CD4-positive, alpha-beta T cell treated with Interleukin-2 at 100 ng/mL for 4 hours (primary cell): ENCODE measurements at regions not wholly inside any gene's neighbourhood (a gene's known extent, or its start where the extent isn't known, plus 50 kb on each side); places are given as distances from the start of the nearest gene placed in this dataset.

Experiments used
- DNase-seq: peaks from one replicate; pipeline ENCODE4 v3.0.0-alpha.2; 2020; ENCODE audit warnings: low spot score

- peak; percentile 41 for DNase-seq
Measured at GRCh38 chr2:168378960-168379669, 77.0 kb upstream of the CERS6 start.

- DNase-seq = no peak
Measured at GRCh38 chr2:168380500-168380899, 75.6 kb upstream of the CERS6 start.

GRCh38 chr2:168392024-168392423 lies 64.0 kb upstream of the CERS6 start:
- DNase-seq = no peak

- DNase-seq = no peak
Measured at GRCh38 chr2:168392797-168393196, 63.3 kb upstream of the CERS6 start.

- no peak for DNase-seq
Measured at GRCh38 chr2:168394262-168394661, 61.8 kb upstream of the CERS6 start.

- DNase-seq = no peak
Measured at GRCh38 chr2:168396131-168396530, 59.9 kb upstream of the CERS6 start.

GRCh38 chr2:168397629-168398028 lies 58.4 kb upstream of the CERS6 start:
- DNase-seq = no peak

GRCh38 chr2:168401048-168401556 lies 55.0 kb upstream of the CERS6 start:
- DNase-seq = no peak

GRCh38 chr2:168401771-168402170 lies 54.3 kb upstream of the CERS6 start:
- DNase-seq = no peak

GRCh38 chr2:168402531-168402930 lies 53.5 kb upstream of the CERS6 start:
- no peak for DNase-seq

- DNase-seq = no peak
Measured at GRCh38 chr2:168403736-168404135, 52.3 kb upstream of the CERS6 start.

GRCh38 chr2:168404764-168405163 lies 51.3 kb upstream of the CERS6 start:
- DNase-seq = no peak
